Chondrocyte (in vitro differentiated cells): ENCODE measurements at regions not wholly inside any gene's neighbourhood (a gene's known extent, or its start where the extent isn't known, plus 50 kb on each side); places are given as distances from the start of the nearest gene placed in this dataset.

Source experiments
- DNase-seq: peaks from one replicate; pipeline ENCODE4 v3.0.0; 2021; ENCODE audit warnings: mixed read lengths, low spot score
- H3K27ac Mint-ChIP-seq: one replicate; pipeline ENCODE4 v1.8.0; 2021; ENCODE audit warnings: mild to moderate bottlenecking, moderate library complexity, mixed read lengths; ENCODE audit not compliant: unreplicated experiment
- H3K27me3 Mint-ChIP-seq: 2 replicates; pipeline ENCODE4 v1.8.0; 2021; ENCODE audit warnings: low read depth, mixed read lengths
- H3K36me3 Mint-ChIP-seq: 2 replicates; pipeline ENCODE4 v1.8.0; 2021; ENCODE audit warnings: low read depth, mixed read lengths
- H3K4me1 Mint-ChIP-seq: 2 replicates; pipeline ENCODE4 v1.8.0; 2021; ENCODE audit warnings: low read depth, mild to moderate bottlenecking, mixed read lengths
- H3K4me3 Mint-ChIP-seq: one replicate; pipeline ENCODE4 v1.8.0; 2021; ENCODE audit warnings: mild to moderate bottlenecking, moderate library complexity, mixed read lengths; ENCODE audit not compliant: unreplicated experiment
- H3K9me3 Mint-ChIP-seq: 2 replicates; pipeline ENCODE4 v1.8.0; 2021; ENCODE audit warnings: low read depth, mixed read lengths
- CTCF ChIP-seq: fragments of 200-600 bp; sonication (generic); IDR thresholded peaks from 2 replicates; pipeline ENCODE4 v1.5.0; 2021; ENCODE audit warnings: antibody characterized with exemption, mild to moderate bottlenecking, moderate library complexity

- peaks cover 14% of the 10 kb centered on the region for H3K27me3 Mint-ChIP-seq
- no peaks in the 10 kb centered on the region for H3K36me3 Mint-ChIP-seq
- no peak for TF ChIP-seq CTCF
- no peak for DNase-seq
- peaks cover 3% of the 10 kb centered on the region for H3K4me1 Mint-ChIP-seq
- H3K4me3 Mint-ChIP-seq = no peak overlapping the region
- H3K9me3 Mint-ChIP-seq = no peaks in the 10 kb centered on the region
- no peak overlapping the region for H3K27ac Mint-ChIP-seq
These were observed 172.7 kb downstream of the BMP7 start for GRCh38 chr20:57093766-57094165.

- Mint-ChIP-seq H3K27me3 (peaks cover 14% of the 10 kb centered on the region), H3K36me3 (no peaks in the 10 kb centered on the region)
These were observed 172.1 kb downstream of the BMP7 start for GRCh38 chr20:57094252-57094891.

GRCh38 chr20:57094991-57095390 is 171.4 kb downstream of the BMP7 start:
- H3K27ac Mint-ChIP-seq = no peak overlapping the region
- peaks cover 3% of the 10 kb centered on the region for H3K4me1 Mint-ChIP-seq
- peaks cover 19% of the 10 kb centered on the region for H3K27me3 Mint-ChIP-seq
- no peak for DNase-seq
- no peak for TF ChIP-seq CTCF
- H3K4me3 Mint-ChIP-seq = no peak overlapping the region
- H3K9me3 Mint-ChIP-seq = no peaks in the 10 kb centered on the region
- no peaks in the 10 kb centered on the region for H3K36me3 Mint-ChIP-seq

More at GRCh38 chr20:57094252-57094891, 172.1 kb downstream of the BMP7 start:
- Mint-ChIP-seq H3K4me3 (no peak overlapping the region), H3K27ac (no peak overlapping the region), H3K4me1 (peaks cover 3% of the 10 kb centered on the region), H3K9me3 (no peaks in the 10 kb centered on the region)
- no peak for TF ChIP-seq CTCF
- DNase-seq = no peak

- Mint-ChIP-seq H3K4me3 (no peak overlapping the region), H3K27me3 (peaks cover 21% of the 10 kb centered on the region), H3K27ac (no peak overlapping the region), H3K9me3 (no peaks in the 10 kb centered on the region), H3K36me3 (no peaks in the 10 kb centered on the region), H3K4me1 (peaks cover 3% of the 10 kb centered on the region)
- TF ChIP-seq CTCF = no peak
- no peak for DNase-seq
These were observed 171.0 kb downstream of the BMP7 start for GRCh38 chr20:57095426-57095825.

GRCh38 chr20:57097245-57097915 is 169.1 kb downstream of the BMP7 start:
- Mint-ChIP-seq H3K36me3 (no peaks in the 10 kb centered on the region), H3K27ac (no peak overlapping the region), H3K27me3 (peaks cover 22% of the 10 kb centered on the region), H3K4me3 (no peak overlapping the region), H3K4me1 (no peaks in the 10 kb centered on the region), H3K9me3 (no peaks in the 10 kb centered on the region)
- no peak for DNase-seq
- no peak for TF ChIP-seq CTCF
